ENCODE measurements at regions not wholly inside any gene's neighbourhood (a gene's known extent, or its start where the extent isn't known, plus 50 kb on each side); places are given as distances from the start of the nearest gene placed in this dataset.

GRCh38 chr20:63099456-63100173, 92.9 kb upstream of the BHLHE23 start:
- no peak for DNase-seq

- DNase-seq = no peak
Observed at GRCh38 chr20:63098195-63098810, 91.5 kb upstream of the BHLHE23 start.

GRCh38 chr20:63097336-63097831, 90.6 kb upstream of the BHLHE23 start:
- peak; percentile 1 for DNase-seq

- peak; percentile 3 for DNase-seq
Observed at GRCh38 chr20:63096681-63097335, 90.0 kb upstream of the BHLHE23 start.

GRCh38 chr20:63095718-63096654, 89.2 kb upstream of the BHLHE23 start:
- peak; percentile 3 for DNase-seq

- DNase-seq = peak; percentile 1
Observed at GRCh38 chr20:63094767-63095499, 88.2 kb upstream of the BHLHE23 start.

GRCh38 chr20:63093966-63094766, 87.4 kb upstream of the BHLHE23 start:
- DNase-seq = peak; percentile 1

GRCh38 chr20:63092660-63093215, 86.0 kb upstream of the BHLHE23 start:
- DNase-seq = peak; percentile 1

- peak; percentile 2 for DNase-seq
Observed at GRCh38 chr20:63091901-63092659, 85.3 kb upstream of the BHLHE23 start.

GRCh38 chr20:63090682-63091571, 84.2 kb upstream of the BHLHE23 start:
- peak; percentile 2 for DNase-seq

- no peak for DNase-seq
Observed at GRCh38 chr20:63090052-63090451, 83.3 kb upstream of the BHLHE23 start.

- DNase-seq = peak; percentile 2
Observed at GRCh38 chr20:63089051-63089907, 82.5 kb upstream of the BHLHE23 start.

- DNase-seq = peak; percentile 1
Observed at GRCh38 chr20:63087872-63088680, 81.3 kb upstream of the BHLHE23 start.

- peak; percentile 3 for DNase-seq
Observed at GRCh38 chr20:63087236-63087871, 80.6 kb upstream of the BHLHE23 start.

GRCh38 chr20:63086421-63087235, 79.9 kb upstream of the BHLHE23 start:
- DNase-seq = peak; percentile 1

All from activated gamma-delta T cell treated with Interleukin-2 at 50 U/mL for 16 hours (primary cell).